ENCODE measurements at regions not wholly inside any gene's neighbourhood (a gene's known extent, or its start where the extent isn't known, plus 50 kb on each side); places are given as distances from the start of the nearest gene placed in this dataset.

DNA sequence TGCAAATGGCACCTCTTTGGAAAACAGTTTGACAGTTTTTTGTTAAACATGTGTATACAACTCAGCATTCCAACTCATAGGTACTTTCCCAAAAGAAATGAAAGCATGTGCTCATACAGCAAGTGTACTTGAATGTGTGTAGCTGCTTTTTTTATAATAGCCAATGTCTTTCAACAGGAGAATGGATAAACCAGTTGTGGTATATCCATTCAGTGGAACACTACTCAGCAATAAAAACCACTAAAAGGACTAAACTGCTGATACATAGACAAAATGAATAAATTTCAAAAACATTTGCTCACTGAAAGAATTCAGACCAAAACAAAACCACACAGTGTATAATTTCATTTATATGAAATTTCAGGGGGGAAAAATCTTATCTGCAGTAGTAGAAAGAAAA, 267.3 kb downstream of the NR2F1-AS1 start:
- no peak for DNase-seq

GRCh38 chr5:93311881-93312280, 269.1 kb downstream of the NR2F1-AS1 start:
- DNase-seq, result no peak

DNA sequence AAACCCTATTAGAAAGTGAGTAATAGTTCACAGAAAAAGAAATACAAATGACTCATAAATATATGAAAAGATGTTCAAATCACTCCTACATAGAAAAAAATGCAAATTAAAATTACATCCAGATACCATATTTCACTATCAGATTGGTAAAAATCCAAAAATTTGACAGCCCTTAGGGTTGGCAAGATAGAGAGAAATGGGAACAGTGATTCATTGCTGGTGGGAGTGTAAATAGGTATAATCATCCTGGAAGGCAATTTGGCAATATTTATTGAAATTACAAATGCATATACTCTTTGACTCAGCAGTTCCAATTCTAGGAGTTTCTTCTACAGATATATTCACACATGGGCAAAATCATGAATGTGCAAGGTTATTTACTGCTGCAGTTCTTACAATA, 273.5 kb downstream of the NR2F1-AS1 start:
- no peak for DNase-seq

DNA sequence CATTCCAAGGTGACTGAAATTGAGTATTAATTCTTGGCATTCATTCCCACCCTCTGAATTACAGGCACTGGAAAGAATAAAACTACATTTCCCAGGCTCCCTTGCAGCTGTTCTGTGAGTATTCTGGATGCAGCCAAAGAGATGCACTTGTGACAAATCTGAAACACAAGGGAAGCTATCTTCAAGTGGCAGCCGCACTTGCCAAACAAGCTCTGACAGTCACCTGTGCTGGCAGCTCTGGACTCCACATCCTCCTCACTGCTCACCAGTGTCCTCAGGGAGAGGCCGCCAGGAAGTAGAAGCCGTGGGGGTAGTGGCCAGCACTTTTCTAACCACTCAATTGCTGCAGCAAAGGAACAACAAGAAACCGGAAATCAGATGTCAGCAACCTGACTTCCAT, 275.0 kb downstream of the NR2F1-AS1 start:
- no peak for DNase-seq

- no peak for DNase-seq
These were observed 276.4 kb downstream of the NR2F1-AS1 start for GRCh38 chr5:93304456-93305250.

- DNase-seq, result no peak
These were observed 277.7 kb downstream of the NR2F1-AS1 start for GRCh38 chr5:93303291-93303691.

GRCh38 chr5:93302711-93303110, 278.3 kb downstream of the NR2F1-AS1 start:
- no peak for DNase-seq

DNA sequence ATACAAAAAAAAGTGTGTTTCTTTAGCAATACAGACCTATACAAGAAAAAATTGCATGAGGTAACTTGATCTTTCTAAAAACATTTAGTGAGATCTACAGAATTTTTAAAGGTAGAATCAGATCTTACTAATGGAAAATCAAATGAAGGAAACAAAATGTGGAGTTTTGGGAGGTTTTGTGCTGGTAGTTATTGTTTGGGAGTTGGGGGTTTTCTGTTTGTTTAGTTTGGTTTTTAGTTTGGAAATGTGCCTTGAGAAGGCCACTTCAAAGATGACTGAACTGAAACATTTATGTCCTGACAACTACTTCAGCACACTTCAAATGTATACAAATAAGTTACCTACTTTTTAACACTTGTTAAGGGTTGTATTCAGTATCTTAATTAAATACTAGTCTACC, 280.1 kb downstream of the NR2F1-AS1 start:
- DNase-seq, result no peak

DNA sequence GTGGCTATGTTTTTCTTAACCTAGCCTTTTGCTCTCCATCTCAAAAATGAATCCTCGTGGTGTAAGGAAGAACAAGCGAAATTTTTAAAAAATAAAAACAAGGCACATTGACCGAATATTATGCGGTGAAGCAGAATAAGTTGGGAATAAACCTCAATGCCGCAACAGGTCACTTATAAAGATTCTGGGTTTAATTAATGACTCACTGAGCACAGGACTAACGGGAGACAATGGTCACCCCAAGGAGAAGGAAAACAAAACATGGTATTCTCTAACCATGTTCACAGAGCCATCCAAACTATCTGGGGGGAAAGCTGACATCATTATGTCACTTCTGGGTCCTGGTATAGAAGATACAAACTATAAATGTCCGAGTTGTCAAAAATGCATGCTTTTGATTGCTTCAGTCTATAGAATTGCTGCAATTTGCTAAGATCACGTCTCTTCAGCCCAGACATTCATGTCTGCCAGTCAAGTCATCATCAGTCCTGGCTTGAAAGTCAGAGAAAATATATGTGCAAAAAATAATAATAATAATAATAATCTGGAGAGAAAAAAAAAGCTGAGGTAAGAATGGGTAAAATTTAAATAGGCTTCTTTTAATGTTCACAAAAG, 280.6 kb downstream of the NR2F1-AS1 start:
- DNase-seq, result no peak

- no peak for DNase-seq
These were observed 281.2 kb downstream of the NR2F1-AS1 start for GRCh38 chr5:93299681-93300308.

DNA sequence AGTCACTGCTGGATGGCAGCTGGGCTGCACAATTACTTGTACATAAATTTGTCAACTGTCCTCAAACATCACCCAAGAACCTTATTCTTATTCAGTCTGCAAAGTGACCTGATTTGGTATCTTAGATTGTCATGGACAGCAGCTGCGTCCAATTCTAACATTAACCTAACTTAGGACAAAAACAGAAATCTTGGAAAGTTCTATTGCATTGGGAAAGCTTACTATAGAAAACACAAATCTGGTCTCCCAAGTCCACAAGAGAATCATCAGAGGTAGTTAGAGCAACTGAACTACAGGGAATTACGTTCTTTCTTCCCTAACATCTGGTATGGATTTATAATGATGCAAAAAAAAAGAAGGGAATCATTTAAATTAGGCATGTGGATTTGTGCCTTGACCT, 283.9 kb downstream of the NR2F1-AS1 start:
- no peak for DNase-seq

GRCh38 chr5:93296338-93296737, 284.7 kb downstream of the NR2F1-AS1 start:
- DNase-seq, result no peak

GRCh38 chr5:93294996-93295395, 286.0 kb downstream of the NR2F1-AS1 start:
- no peak for DNase-seq

- DNase-seq, result no peak
These were observed 286.8 kb downstream of the NR2F1-AS1 start for GRCh38 chr5:93294199-93294598.

- DNase-seq, result no peak
These were observed 291.1 kb downstream of the NR2F1-AS1 start for GRCh38 chr5:93289942-93290341.

DNA sequence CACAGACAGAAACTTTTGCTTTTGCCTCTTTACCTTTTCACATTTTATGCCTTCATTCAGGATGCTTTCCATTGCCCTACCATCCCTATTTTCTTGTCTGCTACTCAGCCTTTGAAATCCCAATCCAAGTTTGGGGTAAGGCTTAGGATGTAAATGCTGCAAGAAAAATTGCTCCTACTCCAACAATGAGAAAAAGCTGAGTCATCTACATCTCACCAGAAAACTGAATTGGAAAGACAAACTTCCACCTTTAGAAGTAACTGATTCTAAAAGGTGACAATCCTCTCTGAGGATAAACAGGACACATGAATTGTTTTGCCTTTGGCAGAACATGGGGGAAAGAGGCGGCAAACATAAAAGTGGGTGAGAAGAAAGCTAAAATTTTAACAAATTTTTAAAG, 295.6 kb downstream of the NR2F1-AS1 start:
- no peak for DNase-seq

- DNase-seq, result no peak
These were observed 298.8 kb downstream of the NR2F1-AS1 start for GRCh38 chr5:93281980-93282772.

DNA sequence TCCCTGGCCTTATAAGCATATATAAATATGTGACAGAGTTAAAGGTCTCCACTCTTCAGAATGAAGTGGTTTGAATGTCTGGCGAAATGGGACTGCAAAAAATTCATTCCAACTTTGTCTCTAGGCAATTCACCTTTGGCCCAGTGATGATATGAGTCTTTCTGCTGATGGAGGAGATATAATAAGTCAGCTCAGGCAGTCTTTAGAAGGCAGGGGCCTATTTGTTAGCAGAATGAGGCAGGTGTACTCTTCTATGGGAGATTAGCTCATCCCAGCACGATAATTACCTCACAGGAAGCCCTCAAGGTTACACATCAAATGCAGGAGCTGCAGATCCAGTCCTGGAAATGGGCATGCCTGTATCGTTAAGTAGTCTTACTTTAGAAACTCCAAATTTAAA, 300.5 kb downstream of the NR2F1-AS1 start:
- DNase-seq, result no peak

DNA sequence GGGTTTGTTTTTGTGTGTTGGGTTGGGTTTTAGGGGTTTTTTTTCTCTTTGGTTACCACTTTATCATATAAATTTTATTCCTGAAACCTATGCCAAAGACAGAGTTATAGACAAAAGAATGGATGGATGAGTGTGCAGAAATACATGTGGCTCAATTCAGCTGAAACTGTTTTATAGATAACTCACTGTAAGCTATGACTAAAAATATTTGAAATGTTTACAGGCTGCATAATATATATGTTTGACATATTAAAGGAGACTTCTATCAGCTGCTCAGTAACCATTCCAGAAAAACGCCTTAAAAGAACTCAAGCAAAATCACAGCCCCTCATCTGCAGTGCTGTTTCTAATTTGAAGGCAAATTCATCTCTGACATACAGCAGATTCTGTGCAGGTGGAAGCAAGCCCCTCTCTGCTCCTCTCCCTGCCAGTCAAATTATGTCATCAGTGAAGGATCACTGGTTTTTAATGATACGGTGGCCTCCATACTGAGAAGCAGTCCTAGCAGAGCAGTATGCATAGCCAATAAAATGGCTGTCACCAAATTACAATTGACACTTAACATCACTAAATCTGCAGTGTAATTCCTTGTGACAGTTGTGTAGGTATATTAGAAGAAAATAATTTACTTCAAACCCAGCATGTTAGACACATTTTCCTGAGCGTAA, 301.6 kb downstream of the NR2F1-AS1 start:
- no peak for DNase-seq

- no peak for DNase-seq
These were observed 302.1 kb downstream of the NR2F1-AS1 start for GRCh38 chr5:93278896-93279295.

DNA sequence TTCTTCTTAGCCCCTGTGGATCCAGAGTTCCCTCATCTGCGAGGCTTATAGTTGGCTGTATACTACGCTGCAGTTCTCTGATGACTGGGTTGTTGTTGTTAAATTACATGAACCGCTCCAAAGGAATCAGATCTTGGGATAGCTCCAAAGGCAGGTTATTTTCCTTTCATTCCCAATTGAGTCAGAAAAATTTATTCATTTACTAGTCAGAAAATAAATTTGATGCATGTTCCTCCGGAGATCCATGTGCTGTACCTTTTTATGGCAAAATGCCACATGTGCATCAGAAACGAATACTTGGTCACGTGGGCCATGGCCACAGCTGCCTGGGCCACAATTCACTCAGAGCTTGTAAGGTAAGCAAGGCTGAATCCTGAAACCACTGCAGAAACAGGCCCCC, 304.0 kb downstream of the NR2F1-AS1 start:
- no peak for DNase-seq

DNA sequence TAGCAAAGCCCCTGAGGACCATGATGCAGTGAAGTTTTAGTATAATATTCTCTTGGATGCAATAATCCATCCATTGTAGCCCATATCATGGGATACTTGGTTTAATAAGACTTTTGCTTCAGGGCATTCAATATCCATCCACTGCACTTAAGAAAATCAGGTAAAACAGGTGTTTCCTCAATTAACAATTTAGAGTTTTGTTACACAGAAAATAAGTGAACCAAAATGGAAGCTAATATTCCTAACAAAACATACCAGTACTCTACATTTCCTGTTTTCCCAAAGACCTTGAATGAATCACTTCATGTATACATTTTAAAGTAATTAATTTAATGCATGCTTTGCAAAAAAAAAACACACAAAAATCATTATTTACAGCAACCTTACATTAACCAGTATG, 305.6 kb downstream of the NR2F1-AS1 start:
- DNase-seq, result no peak

- no peak for DNase-seq
These were observed 306.7 kb downstream of the NR2F1-AS1 start for GRCh38 chr5:93274291-93274690.
